Uterus (tissue), 2 donors: ENCODE measurements at regions not wholly inside any gene's neighbourhood (a gene's known extent, or its start where the extent isn't known, plus 50 kb on each side); places are given as distances from the start of the nearest gene placed in this dataset.

Experiments used
- CTCF ChIP-seq, 4 experiments: fragments of 200-600 bp in 2 of 4; fragments of 450-650 bp in 2 of 4; sonication (generic) in 2 of 4; IDR thresholded peaks; one replicate each; pipeline ENCODE4 v1.5.1; 2016 to 2019; ENCODE audit warnings: antibody characterized with exemption in 4 of 4, mild to moderate bottlenecking in 2 of 4, moderate library complexity in 1 of 4
- POLR2A ChIP-seq, 2 donors: fragments of 450-650 bp; IDR thresholded peaks; one replicate each; pipeline ENCODE4 v1.6.1; 2016; ENCODE audit warnings: antibody characterized with exemption in 2 of 2, mild to moderate bottlenecking in 1 of 2, moderate library complexity in 1 of 2

DNA sequence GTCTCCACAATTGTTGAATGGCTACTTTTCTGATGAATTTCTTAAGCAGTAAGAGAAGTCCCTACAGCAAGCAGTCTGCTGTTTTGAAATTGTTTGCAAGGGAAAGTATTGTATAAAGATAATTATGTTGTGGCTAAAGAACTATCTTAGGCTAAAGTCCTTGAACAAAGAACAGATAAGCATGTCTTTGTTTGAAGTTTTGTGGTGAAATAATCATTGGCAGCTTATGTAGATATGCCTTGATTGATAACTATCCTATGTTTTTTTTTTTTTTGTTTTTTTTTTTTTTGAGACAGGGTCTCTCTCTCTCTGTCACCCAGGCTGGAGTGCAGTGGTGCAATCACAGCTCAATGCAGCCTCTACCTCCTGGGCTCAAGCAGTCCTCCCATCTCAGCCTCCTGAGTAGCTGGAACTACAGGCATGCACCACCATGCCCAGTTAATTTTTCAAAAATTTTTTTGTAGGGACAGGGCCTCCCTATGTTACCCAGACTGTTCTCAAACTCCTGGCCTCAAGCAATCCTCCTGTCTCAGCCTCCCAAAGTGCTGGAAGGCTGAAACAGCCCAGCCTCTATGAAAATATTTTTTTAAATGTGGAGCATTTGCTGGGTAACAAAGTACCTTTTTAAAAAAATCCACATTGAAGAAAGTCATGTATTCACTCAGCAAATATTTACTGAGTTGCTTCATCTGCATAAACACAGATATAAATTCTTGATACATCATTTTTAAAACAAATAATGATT lies 80.8 kb downstream of the LLPH start:
- TF ChIP-seq CTCF (IDR thresholded peaks at IDR 0.05) (no peak), POLR2A (IDR thresholded peaks at IDR 0.05) (no peak)
